ENCODE measurements at regions not wholly inside any gene's neighbourhood (a gene's known extent, or its start where the extent isn't known, plus 50 kb on each side); places are given as distances from the start of the nearest gene placed in this dataset.

GRCh38 chr5:58136406-58136805 is 323.5 kb downstream of the PLK2 start:
- no peak for TF ChIP-seq POLR2AphosphoS5 (IDR thresholded peaks at IDR 0.05)
- TF ChIP-seq, protein P1, sequence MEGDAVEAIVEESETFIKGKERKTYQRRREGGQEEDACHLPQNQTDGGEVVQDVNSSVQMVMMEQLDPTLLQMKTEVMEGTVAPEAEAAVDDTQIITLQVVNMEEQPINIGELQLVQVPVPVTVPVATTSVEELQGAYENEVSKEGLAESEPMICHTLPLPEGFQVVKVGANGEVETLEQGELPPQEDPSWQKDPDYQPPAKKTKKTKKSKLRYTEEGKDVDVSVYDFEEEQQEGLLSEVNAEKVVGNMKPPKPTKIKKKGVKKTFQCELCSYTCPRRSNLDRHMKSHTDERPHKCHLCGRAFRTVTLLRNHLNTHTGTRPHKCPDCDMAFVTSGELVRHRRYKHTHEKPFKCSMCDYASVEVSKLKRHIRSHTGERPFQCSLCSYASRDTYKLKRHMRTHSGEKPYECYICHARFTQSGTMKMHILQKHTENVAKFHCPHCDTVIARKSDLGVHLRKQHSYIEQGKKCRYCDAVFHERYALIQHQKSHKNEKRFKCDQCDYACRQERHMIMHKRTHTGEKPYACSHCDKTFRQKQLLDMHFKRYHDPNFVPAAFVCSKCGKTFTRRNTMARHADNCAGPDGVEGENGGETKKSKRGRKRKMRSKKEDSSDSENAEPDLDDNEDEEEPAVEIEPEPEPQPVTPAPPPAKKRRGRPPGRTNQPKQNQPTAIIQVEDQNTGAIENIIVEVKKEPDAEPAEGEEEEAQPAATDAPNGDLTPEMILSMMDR (IDR thresholded peaks at IDR 0.05 in 8 of 11, conservative IDR thresholded peaks at IDR 0.05 in 3 of 11) = no peak
- no peak for TF ChIP-seq POLR2A (IDR thresholded peaks at IDR 0.05)

All from spleen (tissue), 7 donors.